ENCODE measurements at regions not wholly inside any gene's neighbourhood (a gene's known extent, or its start where the extent isn't known, plus 50 kb on each side); places are given as distances from the start of the nearest gene placed in this dataset.

DNA sequence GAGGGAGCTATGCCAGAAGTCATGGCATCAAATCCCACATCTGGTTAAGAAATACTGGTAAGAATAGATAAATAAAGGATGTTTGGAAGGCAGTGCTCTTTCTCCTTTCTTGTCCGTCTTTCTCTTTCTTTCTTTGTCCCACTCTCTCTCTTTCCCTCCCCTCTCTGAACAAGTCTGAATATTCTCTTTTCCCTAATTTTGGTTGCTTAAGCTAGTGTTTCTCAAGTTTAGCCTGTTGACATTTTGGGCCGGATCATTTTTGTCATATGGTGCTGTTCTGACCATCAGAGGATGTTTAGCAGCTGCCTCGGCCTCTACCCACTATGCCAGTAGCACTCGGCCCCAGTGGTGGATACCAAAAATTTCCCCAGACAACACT, 405.3 kb upstream of the C2CD4B start:
- DNase-seq (ENCODE audit: low read depth, low spot score): no peak

DNA sequence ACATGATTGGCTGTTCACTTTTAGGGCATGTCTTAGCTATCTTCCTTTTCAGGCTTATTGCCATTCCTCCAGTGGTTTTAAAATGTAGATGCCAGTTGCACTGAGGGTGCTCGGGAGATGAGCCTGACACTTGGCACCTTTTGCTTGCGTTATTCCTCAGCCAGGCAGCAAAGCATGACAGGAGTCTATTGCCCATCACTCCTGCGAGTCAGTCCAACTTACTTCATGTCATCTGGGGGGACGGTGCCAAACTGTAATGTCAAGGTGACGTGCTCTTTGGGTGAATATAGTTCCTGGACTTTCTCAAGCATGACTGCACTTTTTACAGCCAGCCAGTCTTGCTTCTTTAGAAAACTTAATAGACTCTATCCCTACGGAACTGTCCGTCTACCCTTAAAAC, 406.0 kb upstream of the C2CD4B start:
- no peak for DNase-seq (ENCODE audit: low read depth, low spot score)

DNA sequence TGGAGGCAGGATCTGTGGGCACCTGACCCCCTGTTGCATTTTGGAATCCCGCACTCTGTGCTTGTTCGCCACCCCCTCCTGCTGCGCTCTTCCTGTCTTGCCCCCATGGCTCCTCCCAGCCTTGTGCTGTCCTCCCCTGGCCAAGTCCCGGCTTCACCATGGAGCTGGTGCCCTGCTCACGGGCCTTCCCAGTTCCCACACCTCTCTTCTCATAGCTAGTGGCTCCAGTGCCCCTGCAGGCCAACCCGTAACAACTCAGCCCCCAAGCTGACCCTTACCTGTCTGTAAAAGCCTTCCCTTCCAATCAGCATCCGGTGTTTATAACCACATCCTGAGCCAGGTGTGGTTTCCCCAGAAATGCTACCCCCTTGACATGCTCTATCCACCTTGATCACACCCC, 407.7 kb upstream of the C2CD4B start:
- DNase-seq (ENCODE audit: low read depth, low spot score): no peak

DNA sequence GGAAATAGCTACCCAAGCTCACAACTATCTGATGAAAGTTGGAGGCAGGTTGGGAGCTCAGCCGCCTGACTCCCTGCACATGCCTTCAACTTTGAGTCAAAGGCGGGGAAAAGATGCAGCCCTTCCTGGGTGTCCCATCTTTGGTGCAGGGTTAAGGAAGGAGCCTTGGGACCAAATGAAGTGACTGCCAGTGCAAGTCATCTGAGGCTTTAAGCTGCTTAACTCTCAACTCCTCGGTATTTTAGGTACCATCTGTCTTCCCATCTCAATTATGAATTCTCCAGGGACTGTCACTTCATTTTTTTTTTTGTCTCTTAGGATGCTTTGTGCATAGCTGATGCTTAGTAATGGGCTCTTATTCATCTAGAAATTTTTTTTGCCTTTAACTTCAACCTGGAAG, 408.8 kb upstream of the C2CD4B start:
- DNase-seq (ENCODE audit: low read depth, low spot score): no peak

DNA sequence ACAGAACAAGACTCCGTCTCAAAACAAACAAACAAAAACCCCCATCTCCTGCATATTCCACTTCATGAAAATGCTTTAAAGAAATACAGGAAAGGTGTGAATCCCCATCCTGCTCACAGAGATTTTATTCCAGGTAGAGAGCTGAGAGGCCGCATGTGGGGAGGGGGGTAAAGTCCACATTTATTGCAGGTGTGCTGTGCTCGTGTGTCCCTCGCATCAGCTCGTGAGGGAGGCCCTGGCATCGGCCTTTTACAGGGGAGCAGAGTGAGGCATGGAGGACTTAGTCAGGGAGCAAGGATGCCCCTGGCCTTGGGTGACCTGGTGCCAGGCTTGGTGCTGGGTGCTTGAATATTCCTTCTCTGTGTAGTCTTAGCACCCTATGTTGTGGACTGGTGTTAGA, 413.5 kb upstream of the C2CD4B start:
- DNase-seq (ENCODE audit: low read depth, low spot score): no peak

DNA sequence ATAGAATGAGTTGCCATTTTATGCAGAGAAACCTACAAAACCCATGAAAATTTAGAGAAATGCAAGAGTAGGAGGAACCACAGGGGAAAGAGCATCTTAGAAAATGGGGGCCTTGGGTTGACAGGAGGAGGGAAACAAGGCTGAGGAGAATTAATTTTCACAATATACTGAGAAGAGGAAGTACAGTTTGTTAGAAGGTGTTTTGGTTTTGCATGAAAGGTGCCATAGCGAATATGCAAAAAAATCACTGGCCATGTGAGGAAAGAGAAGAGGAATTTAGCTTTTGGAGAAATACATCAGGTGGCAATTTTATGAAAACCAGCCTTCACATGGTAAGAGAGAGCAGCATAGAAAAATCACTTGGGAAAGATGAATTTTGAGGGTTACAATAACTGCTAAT, 413.9 kb upstream of the C2CD4B start:
- no peak for DNase-seq (ENCODE audit: low read depth, low spot score)

DNA sequence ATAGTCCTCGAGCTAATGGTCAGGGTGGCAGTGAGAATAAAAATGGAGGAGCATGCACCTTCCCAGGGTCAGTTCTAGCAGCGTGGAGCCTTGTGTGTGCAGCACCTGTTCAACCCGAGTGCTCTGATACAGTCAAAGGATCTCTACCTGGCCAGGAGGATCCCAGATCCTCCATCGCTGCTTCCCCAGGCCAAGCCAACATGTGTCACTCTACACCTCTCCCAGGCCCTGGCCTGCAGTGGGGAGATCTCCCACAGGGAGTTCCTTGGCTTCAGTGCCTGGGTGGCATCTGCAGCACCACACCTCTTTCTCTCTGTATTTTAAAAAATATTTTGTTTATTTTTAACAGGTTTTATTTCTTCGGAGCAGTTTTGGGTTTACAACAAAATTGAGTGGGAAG, 414.8 kb upstream of the C2CD4B start:
- no peak for DNase-seq (ENCODE audit: low read depth, low spot score)

DNA sequence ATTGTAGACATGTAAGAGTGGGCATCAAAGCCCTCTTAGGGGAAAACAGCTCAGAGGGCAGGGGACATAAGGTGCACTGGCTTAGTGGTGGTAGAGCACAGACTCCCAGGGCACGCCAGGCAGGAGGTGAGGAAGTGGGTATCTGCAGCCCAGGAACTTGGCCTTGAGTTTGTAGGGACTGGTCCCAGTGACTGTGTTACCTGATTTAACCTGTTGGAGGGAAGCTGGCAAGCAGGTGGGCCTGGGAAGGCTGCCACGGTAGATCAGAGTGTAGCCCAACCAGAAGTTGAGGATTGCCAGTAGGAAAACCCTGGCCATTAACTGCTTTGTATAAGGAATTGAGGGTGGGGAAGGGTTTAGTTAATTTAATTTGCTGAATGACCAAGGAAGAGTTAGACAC, 417.5 kb upstream of the C2CD4B start:
- no peak for DNase-seq (ENCODE audit: low read depth, low spot score)

DNA sequence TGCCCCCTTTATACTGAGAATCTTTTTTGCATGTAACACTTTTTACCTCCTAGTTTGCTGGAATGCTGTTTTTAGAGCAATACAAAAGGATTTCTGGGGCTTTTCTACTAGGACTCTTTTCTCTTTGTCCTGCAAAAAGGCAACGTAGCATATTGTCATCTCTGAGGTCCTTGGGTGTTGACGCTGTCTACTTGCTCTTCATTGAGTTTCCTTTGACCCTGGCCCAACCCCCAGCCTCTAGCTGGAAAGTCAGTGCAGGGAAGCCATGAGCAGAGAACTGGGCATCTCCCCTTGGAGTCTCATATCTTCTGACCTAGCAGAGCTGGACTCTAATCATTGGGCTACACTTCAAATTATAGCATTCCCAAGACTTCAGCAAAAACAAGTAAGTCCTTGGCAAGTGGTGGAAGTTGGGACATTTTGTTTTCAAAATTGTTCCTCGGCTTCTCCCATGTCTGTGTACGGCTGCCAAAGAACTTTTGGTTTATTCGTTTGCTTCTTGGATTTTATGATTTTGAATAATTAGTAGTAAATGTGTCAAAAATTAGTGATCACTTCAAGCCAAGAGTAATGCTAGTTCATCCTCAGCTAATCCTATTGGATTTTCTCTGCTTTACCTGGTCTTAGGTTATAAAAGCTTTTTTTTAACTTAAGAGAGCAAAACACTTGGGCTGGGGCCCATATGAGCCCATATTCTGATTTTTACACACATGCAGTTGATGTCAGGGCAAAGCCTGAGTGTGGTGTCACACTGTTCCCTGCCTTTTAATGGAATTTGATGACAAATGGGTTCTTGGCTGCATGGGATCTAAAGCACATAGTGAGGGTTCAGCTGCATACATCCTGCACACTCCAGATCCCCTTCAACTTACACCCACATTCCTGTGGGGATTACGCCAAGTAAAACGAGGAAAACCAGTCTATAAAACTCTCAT, 419.5 kb upstream of the C2CD4B start:
- DNase-seq (ENCODE audit: low read depth, low spot score): no peak

DNA sequence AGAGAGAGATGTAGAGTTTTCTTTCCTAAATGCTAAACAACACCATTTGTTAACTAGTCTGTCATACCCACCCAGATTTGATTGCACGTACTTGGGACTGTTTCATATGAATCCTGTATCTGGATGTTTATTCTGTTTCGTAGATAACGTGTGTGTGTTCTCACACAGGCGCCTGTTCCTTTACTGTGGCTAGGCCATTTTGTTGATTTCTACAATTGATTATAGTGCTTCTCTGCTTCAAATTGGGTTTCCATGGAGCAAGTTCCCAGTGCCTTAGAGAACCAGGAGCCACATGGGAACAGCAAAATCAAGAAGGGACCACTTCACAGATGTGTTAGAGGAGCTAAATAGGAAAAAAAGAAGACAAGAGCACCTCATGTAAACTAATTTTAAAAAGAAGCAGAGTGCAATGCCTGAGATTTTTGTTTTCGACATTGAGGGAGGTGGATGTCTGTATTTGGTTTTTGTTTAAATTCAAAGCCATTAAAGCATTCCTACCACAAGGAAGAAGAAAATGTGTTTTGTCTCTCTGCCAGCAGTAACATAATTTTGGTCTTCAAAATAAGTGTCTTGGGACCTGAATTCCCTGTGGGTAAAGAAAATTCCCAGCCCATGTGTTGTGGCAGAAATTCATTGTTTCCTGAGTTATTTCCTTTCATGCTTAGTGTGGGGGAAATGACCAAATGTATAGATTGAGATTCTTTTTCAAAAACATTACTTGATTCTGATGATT, 424.0 kb upstream of the C2CD4B start:
- DNase-seq (ENCODE audit: low read depth, low spot score): no peak

DNA sequence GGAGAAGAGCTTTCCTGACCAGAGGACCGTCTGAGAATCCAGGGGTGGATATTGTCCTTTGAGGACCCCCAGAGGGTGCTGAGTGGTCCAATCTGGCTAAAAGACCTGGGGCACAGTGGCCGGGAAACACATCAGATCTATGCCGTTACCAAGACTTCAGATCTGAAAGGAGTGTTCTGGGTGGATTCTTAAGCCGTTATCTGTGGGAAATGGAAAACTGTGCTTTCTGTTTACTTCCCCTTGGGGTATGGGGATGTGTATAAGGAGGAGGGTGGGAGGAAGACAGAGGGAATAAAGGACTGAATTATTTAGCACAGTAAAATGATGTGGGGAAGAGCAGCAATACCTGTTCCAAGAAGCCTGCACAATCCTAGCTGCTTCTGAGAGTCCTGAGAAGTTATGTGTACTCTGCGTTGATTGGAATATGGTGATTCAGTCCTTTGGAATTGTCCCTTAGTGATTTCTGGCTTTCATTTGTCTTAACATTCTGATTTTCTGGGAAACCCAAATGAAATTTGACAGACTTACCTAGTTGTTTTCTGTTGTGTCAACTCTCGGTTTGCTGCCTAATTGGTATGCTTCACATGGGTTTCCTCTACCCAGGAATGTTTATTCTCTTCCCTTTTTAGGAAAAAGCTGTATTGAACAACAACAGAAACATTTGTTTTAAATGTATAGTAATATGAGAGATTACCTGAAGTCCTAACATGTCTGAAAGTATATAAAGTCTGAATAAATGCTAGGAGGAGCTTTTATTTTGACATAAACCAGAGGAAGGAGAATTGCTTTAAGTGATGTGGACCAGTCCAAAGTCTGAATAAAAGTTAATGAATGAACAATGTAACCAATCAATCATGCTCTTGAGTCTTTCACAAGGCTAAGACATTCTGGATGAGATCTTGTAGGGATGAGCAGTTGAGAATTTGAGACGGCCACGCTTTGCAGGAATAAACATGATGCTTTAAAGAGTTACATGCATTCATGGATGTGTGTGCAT, 427.1 kb upstream of the C2CD4B start:
- DNase-seq (ENCODE audit: low read depth, low spot score): no peak

DNA sequence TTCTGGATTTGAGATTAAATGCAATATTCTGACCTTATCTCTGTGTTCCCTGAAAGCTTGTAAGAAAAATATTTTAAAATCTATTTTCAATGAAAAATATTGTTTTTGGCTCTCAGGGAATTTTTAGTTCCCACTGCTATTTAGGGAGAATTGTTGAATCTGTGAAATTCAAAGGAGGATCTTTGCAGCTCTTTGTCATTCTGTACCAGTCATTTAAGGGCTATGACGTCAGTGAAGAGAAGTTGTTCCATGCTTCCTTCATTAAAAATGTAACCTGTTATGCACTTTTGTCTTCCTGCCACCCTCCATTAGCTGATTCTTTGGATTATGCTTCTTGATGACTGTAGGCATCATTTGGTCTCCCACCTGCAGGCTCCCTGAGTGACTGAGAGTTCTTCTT, 427.8 kb upstream of the C2CD4B start:
- DNase-seq (ENCODE audit: low read depth, low spot score): no peak

DNA sequence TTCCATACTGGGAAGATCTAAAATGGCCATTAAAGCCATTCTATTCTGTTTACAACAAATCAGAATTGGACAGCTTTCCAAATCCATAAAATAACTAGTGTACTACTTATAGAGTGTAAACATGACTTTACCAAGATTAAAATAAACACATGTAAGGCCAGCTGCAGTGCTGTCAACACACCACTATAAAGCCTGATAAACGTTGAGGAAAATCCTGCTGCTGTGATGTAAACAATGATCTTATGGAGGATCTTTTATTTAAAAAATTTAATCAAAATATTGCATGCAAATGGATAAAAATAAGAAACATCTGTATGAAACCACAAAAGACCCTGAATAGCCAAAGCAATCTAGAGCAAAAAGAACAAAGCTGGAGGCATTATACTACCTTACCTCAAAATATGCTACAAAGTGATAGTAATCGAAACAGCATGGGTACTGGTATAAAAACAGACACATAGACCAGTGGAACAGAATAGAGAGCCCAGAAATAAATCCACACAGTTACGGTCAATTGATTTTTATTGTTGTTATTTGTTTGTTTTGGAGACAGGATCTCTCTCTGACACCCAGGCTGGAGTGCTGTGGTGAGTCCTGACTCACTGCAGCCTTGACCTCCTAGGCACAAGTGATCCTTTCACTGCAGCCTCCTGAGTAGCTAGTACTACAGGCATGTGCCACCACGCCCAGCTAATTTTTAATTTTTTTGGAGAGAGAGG, 428.8 kb upstream of the C2CD4B start:
- no peak for DNase-seq (ENCODE audit: low read depth, low spot score)

DNA sequence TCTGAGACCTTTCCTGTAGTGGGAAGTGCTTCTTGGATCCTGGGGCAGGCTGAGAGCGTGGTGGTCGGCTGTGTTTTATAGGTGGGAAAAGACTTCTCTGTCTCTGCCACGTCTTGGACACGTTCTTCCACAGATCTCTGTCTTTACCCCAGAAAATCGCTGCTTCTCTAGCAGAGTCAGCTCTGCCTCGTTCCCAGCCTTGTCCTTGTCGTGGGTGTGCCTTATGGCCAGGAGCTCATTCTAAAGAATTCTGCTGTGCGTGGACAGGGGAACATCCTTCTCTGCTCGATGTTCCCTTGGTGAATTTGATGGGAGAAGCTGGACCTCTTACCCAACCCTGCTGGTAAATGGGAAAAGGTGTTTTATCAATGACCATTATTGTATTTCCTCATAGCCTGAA, 433.1 kb upstream of the C2CD4B start:
- no peak for DNase-seq (ENCODE audit: low read depth, low spot score)

DNA sequence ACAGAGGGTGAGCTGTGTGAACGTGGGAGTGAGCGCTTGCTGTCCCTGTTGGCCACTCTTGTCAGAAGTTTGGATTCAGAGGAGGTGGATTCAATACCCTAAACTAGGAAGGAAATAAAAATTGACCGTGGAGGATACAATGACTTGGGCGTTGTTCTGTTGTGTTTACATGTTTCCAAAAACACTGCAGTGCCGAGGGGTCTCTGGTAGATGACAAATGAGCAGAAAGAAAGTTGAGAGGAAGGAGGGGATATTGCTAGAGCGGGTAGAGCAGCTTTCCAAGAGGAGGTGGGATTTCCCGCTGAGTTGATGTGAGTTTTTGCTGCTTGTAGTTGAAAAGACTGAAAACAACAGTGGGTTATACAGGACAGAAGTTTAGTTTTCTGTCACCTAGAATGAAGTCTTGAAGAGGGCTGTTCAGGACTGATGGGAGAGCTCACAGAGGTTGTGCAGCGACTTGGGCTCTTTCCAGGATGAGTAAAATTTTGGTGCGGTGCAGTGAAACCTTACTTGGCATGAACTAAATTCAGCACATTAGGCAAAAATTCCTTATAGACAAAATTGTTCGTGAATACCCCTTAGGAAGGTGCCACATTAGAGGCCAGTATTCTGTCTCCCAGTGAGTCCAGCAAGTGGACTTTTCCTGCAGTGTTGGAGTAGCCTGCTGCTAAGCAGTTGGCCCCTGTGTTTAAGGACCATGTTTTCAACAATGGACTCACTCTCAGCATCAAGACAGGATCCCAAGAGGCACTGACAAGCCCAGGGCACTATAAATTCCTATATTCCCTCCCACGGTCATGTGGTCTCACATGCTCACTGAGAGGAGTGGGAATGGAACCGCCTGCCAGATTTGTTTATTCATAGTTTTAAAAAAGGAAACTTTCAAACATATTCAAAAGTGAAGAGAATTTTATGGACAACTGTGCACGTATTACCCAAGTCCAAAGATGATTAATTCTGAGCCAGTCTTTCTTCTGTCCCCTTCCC, 435.0 kb upstream of the C2CD4B start:
- no peak for DNase-seq (ENCODE audit: low read depth, low spot score)

DNA sequence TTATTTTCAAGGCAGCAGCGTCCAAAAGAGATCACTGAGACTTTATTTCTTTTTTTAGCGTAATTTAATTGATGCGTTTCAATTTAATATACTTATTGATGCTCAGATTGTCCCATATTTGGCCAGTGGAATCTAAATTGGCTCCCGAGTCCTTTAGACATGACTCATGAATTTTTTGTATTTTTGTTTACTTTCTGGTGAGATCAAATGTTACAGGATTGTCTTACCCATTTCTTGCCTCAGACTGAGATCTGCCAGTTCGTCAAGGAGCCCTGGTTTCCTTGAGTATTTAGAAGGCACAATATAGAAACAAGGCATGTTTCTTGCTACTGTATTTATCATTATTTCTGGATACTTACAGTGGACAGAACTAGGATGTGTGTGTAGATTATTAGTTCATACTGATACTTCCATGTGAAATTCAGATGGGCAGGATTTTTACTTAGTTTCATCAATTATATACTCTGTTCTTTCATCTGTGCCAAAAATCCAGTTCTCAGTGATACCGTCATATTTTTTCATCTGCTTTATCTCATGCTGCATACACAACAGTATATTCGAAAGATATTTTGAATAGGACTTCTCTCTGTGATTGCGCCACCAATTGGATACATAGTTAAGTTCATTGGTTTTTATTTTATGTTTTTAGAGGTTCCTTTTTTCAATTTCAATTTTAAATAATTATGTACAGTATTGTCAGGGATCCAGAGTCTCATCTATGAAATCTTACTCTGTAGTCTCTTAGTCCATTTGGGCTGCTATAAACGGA, 436.9 kb upstream of the C2CD4B start:
- no peak for DNase-seq (ENCODE audit: low read depth, low spot score)

DNA sequence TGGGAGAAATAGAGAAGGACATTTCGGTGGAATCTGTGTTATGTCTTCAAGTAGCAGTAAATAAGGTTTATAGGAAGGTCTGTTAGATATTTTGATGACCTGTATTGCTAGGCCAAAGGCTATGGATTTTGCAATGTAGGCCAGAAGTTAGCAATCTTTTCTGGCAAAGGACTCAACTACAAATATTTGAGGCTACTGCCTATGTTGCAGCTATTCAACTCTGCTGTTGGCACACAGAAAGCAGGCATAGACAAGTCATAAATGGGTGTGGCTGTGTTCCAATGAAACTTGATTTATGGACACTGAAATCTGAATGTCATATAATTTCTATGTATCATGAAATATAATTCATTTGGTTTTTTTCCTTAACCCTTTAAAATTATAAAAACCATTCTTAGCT, 438.7 kb upstream of the C2CD4B start:
- DNase-seq (ENCODE audit: low read depth, low spot score): no peak

DNA sequence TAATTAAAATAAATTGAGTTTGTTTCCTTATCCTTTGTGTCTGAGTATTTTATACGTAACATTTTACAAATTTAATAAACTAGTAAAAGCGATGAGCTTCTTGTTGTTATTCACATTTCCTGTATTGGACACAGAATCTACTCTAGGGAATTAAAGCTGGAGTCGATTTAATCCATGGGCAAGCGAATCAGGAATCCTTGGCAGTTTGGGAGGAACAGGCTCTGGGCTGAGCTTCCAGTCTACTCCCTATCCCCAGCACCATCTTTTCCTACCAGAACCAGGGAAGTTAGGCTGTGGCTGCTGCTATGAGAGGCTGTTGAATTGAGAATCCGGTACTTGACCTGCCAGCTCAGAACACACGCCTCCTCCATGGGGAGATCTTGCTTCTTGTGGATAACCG, 437.3 kb upstream of the TPM1 start:
- DNase-seq (ENCODE audit: low read depth, low spot score): no peak

DNA sequence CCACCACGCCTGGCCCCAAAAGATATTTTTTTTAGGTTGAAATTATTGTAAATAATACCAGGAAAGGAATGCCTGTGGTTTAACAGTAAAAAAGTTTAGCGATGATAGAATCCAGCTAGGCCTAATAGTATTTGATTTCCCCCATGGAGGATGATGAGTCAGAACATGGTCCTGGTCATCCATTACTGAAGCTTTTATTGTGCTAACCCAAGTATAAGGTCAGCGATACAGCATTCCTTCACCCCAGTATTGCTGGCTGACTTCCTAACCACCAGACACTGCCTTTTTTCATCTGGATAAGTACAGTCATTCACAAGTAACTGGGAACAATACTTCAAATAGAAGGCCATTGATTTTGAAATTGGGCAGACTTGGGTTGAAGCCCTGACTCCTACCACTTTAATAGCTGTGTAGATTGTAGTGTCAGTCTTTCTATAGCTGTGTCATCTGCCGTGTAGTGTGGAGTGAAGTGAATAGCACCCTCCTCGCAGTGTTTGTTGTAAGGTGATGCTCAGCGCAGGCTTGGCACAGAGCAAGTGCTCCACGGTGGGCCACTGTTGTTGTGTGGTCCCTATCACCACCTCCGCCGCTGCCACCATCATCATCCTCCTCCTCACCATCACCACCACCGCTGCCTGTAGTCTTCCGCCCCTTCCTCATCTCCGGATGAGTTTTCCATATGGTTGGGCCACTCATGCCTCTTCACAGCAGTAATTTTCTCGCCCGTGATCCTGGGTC, 436.0 kb upstream of the TPM1 start:
- DNase-seq (ENCODE audit: low read depth, low spot score): no peak

Measured in iPS DF 19.7 (cell line).